ENCODE measurements at regions not wholly inside any gene's neighbourhood (a gene's known extent, or its start where the extent isn't known, plus 50 kb on each side); places are given as distances from the start of the nearest gene placed in this dataset.

- DNase-seq (ENCODE audit: insufficient read length, low spot score): no peak
- no peak for TF ChIP-seq CTCF (IDR thresholded peaks at IDR 0.05; ENCODE audit: insufficient read depth, missing control alignments)
- FAIRE-seq: no peak
Measured at GRCh38 chr9:27634879-27635278, 61.6 kb upstream of the C9orf72 start.

- no peak for FAIRE-seq
- TF ChIP-seq CTCF (IDR thresholded peaks at IDR 0.05; ENCODE audit: insufficient read depth, missing control alignments): no peak
- DNase-seq (ENCODE audit: insufficient read length, low spot score): no peak
Measured at GRCh38 chr9:27638716-27639115, 65.4 kb upstream of the C9orf72 start.

- no peak for DNase-seq (ENCODE audit: insufficient read length, low spot score)
- TF ChIP-seq CTCF (IDR thresholded peaks at IDR 0.05; ENCODE audit: insufficient read depth, missing control alignments): no peak
- no peak for FAIRE-seq
Measured at GRCh38 chr9:27645161-27645840, 72.0 kb upstream of the C9orf72 start.

- FAIRE-seq (no peak), DNase-seq (ENCODE audit: insufficient read length, low spot score) (no peak)
- no peak for TF ChIP-seq CTCF (IDR thresholded peaks at IDR 0.05; ENCODE audit: insufficient read depth, missing control alignments)
Measured at GRCh38 chr9:27653246-27653645, 80.0 kb upstream of the C9orf72 start.

GRCh38 chr9:27653957-27654356, 80.7 kb upstream of the C9orf72 start:
- DNase-seq (ENCODE audit: insufficient read length, low spot score): no peak
- no peak for TF ChIP-seq CTCF (IDR thresholded peaks at IDR 0.05; ENCODE audit: insufficient read depth, missing control alignments)
- FAIRE-seq: no peak

GRCh38 chr9:27654629-27655285, 81.5 kb upstream of the C9orf72 start:
- no peak for TF ChIP-seq CTCF (IDR thresholded peaks at IDR 0.05; ENCODE audit: insufficient read depth, missing control alignments)
- DNase-seq (ENCODE audit: insufficient read length, low spot score) (no peak), FAIRE-seq (no peak)

GRCh38 chr9:27655441-27655840, 82.2 kb upstream of the C9orf72 start:
- TF ChIP-seq CTCF (IDR thresholded peaks at IDR 0.05; ENCODE audit: insufficient read depth, missing control alignments): no peak
- no peak for FAIRE-seq
- DNase-seq (ENCODE audit: insufficient read length, low spot score): no peak

All from D721Med (cell line).